GM19455 (cell line): ENCODE measurements at regions not wholly inside any gene's neighbourhood (a gene's known extent, or its start where the extent isn't known, plus 50 kb on each side); places are given as distances from the start of the nearest gene placed in this dataset.
A peak's percentile ranks its signal among the peaks of the same experiment; 100 is the strongest.

Experiments
- ATAC-seq: cut with Tn5 transposase; IDR thresholded peaks from one replicate; pipeline ENCODE4 v1.9.1; 2021; ENCODE audit not compliant: unreplicated experiment

DNA sequence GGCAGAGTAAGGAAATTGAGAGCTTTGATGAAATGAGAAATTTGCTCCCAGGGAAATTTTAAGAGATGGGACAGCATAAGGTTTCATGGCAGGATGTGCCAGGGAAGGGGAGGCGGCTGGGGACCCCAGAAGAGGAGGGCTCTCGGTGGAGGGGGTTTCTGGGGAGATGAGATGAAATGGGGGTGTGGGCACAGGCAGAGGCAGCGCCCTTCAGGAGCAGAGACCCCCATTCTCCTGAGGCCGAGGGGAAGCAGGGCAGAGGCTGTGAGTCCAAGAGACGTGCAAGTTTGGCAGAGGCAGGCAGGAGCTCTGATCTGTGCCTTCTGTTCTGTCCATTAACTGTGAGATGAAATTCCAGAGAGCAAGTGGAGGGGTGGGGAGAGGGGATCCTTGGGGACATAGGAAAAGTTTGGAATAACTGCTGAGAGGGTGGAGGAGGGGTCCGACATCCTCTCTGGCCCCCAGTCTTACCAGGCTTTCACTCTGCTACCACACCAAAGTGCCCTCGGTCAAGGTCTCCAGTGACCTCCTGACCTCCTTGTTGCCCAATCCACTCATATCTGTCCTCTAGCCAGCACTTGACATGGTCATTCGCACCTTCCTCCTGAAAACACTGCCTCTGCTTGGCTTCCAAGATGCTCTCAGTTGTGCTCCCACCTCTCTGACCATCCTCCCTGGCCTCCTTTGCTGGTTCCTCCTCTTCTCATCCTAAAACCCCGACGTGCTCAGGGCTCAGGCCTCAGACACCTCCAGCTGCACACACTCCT, 108.1 kb upstream of the MVB12B start:
- no peak for ATAC-seq

- ATAC-seq: no peak
These were observed 107.5 kb upstream of the MVB12B start for GRCh38 chr9:126219166-126219565.

DNA sequence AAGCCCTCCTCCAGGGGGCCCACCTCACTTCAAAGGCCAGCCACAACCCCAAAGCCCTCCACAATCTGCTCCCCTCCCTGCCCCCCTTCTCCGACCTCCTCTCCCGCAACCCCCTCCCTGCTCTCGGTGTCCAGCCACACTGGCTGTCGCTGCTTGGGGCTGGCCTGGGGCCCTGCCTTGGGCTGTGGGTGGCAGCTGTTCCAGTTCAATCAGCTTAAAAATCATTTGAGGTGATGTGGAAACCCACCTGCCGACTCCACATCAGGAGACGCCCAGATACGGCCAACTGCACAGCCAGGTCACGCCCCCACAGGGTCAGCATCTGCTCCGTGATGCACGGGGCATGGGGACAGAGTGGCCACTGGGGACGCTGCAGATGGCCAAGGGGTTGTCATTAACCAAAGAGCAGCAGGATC, 107.0 kb upstream of the MVB12B start:
- ATAC-seq: no peak

GRCh38 chr9:126221480-126221879, 105.1 kb upstream of the MVB12B start:
- no peak for ATAC-seq

- ATAC-seq: no peak
These were observed 104.2 kb upstream of the MVB12B start for GRCh38 chr9:126222363-126222834.

- no peak for ATAC-seq
These were observed 103.7 kb upstream of the MVB12B start for GRCh38 chr9:126222835-126223431.

DNA sequence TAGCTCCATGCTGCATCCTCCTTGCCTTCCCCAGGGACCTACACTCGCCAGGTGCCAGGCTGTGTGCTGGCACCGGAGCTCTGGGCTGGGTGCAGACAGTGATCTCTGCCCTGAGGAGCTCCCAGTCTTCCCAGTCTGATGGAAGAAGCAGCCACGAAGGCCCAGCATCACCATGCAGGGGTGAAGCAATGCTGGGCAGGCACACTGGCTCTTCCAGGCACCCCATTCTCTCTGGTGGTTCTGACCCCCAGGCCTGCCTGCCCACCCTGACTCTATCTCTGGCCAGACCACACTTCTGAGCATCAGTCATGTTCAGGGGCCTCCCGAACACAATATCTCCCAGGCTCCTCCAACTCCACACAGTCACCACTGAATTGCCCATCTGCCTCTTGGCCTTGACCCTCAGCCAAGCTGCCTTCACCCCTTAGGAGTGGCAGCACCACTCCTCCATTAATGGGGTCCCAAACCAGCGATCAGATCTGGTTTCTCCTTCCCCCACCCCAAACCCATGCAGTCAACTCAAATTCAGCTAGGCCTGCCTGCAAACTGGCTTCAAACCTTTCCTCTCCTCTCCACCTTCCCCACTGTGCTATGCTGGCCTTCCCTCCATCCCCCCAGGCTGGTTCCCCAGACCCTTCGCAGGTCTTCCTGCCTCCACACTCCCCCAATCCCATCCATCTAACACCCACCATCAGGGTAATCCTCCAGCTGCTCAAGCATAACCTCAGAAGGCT, 102.7 kb upstream of the MVB12B start:
- ATAC-seq: no peak

GRCh38 chr9:126225611-126226609, 100.7 kb upstream of the MVB12B start:
- no peak for ATAC-seq

DNA sequence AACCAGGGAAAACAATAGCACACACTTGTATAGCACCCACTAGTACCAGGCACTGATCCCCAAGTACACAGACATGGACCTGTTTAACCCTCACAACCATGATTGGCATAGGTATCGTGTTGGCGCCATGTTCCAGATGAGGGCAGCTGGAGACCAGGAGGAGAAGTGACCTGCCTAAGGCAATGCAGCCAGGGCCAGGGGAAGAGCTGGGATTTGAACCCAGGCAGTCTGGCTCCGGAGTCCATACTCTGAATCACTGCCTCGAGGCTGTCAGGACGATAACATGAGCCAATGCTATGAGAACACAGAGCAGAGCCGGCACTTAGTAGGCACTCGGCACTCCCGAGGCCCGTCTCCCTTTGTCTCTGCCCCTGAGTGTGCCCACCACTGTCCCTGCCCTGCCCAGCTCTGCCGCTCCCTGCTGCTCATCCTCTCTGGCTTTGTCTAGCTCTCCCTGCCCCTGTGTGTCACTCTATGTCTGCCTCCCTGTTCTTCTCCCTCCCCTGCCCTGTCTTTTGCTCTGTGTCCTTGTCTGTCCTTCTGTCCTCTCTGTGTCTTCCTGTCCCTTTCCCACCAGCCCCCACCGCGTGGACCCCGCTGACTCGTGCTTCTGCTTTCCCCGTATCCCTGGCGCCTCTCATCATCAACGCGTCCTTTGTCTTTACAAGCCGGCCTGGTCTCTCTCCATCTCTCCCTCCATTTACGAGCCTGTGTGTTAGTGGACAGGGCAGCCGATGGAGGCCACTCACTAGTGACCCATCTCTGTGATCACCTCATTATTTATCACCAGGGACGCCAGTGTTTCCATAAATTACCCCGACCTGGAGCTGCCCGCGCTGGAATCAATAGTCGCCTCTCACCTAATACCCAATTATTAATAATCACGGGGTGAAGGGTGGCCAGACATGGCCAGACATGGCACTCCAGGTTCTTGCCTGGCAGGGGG, 99.4 kb upstream of the MVB12B start:
- no peak for ATAC-seq

DNA sequence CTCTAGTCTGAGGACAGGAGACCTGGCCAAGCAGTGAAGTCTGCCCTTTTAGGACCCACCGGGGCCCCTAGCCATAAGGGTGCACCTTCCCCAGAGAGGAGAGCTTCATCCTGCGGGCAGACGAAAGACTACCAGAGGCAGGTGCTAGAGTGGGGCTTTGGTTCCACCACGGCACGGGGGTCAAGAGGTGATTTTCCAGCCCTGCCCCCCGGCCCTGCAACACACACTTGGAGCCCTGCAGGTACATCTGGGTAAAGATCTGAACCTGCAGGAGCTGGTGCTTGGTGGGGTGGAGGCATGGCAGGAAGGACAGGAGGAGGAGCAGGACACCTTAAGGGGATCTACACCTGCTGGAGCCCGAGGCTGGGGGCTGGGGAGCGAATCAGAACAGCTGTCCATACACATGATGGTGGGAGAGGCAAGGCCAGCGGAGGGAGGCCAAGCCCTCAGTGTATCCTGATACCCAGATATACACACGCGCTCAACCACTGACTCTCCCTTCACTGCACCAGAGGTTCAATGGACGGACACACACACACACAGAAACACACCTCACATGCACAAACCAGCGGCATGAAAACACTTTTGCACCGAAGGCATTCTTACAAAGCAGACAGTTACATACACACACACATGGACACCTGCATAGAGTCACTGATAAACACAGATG, 98.4 kb upstream of the MVB12B start:
- ATAC-seq: no peak

GRCh38 chr9:126228781-126229444, 97.7 kb upstream of the MVB12B start:
- peak; percentile 53 for ATAC-seq

DNA sequence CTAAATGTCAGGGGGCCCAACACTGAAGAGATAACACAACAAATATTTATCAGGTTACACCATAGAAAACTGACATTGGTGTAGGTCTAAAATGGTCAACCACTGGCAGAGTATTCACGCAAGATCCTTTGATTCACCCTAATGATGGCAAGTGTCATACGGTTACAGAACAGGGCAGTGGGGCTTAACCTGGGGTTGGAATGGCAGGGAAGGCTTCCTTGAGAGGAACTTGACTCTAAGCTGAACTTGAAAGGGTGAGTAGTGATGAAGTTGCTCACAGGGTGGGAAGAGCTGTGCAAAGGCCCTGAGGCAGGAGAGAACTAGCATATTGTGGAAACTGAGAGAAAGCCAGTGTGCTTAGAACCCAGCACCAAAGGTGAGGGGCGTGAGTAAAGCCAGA, 97.1 kb upstream of the MVB12B start:
- ATAC-seq: no peak

DNA sequence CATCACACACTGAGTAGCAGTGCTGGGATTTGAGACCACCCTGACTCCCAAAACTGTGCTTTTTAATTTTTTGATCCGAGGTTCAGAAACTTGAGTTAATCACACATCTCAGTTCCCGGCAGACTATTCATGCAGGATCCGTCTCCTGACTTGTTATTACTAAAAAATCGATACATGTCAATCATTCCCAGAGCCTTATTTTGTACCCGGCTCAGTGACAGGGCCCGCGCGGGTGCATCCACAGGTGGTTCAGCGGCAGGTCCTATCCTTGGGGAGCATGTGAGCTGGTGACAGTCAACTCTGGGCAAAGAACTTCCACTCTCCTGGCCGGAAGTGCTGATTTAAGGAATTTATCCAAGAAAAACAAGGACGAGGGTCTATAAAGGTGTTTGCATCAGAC, 95.9 kb upstream of the MVB12B start:
- ATAC-seq: no peak

GRCh38 chr9:126232461-126232860, 94.2 kb upstream of the MVB12B start:
- ATAC-seq: no peak

DNA sequence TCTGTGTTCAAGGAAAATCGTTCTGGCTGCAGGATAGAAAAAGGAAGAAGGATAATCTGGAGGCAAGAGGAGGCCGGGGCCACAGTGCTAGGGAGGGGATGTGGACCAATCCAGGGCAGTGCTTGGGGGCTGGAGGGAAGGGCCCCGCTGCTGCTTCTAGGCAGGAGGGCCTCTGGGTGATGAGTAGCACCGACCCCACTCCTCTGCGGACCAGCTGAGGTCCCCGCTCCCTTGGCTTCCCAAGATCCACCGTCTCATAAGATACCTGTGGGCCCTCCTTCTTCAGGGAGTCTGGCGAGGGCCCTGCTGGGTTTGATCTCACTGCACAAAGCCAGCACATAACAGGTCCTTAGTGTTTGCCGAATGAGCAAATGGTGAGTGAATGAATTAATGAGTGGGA, 93.5 kb upstream of the MVB12B start:
- ATAC-seq: no peak

GRCh38 chr9:126233913-126234525, 92.6 kb upstream of the MVB12B start:
- ATAC-seq: no peak

GRCh38 chr9:126234681-126235335, 91.8 kb upstream of the MVB12B start:
- no peak for ATAC-seq
